ENCODE measurements at regions not wholly inside any gene's neighbourhood (a gene's known extent, or its start where the extent isn't known, plus 50 kb on each side); places are given as distances from the start of the nearest gene placed in this dataset.
A peak's percentile ranks its signal among the peaks of the same experiment; 100 is the strongest.
"Not testable (repeated sequence)": the region's sequence is repeated elsewhere in the genome, so short reads cannot be mapped to it uniquely, and the experiment has no call there.

- no peak overlapping the region for H3K4me3 ChIP-seq (ENCODE audit: insufficient read depth, low read length)
- no peak for TF ChIP-seq CTCF (IDR thresholded peaks at IDR 0.05; ENCODE audit: extremely low read depth, low read depth, low read length)
- no peaks in the 10 kb centered on the region for H3K79me2 ChIP-seq (ENCODE audit: insufficient read depth, low read length)
- no peak for DNase-seq (ENCODE audit: insufficient read length, low spot score, missing footprints)
- H4K20me1 ChIP-seq (ENCODE audit: insufficient read depth, low read length) = no peaks in the 10 kb centered on the region
- no peaks in the 10 kb centered on the region for H3K27me3 ChIP-seq (ENCODE audit: insufficient read depth, low read length)
- no peaks in the 10 kb centered on the region for H3K4me1 ChIP-seq (ENCODE audit: insufficient read depth, low read length)
- H3K9me3 ChIP-seq (ENCODE audit: low read depth, low read length) = peaks cover 3% of the 10 kb centered on the region
- H3K4me2 ChIP-seq (ENCODE audit: insufficient read depth, low read length) = no peak overlapping the region
- H3K36me3 ChIP-seq (ENCODE audit: insufficient read depth, low read length) = no peaks in the 10 kb centered on the region
- no peak overlapping the region for H3K27ac ChIP-seq (ENCODE audit: low read depth, low read length)
- H2AFZ ChIP-seq (ENCODE audit: low read length) = no peak overlapping the region
These were observed 92.6 kb downstream of the KIF26A start for GRCh38 chr14:104230946-104231345.

GRCh38 chr14:104232070-104232484, 93.7 kb downstream of the KIF26A start:
- no peaks in the 10 kb centered on the region for H3K36me3 ChIP-seq (ENCODE audit: insufficient read depth, low read length)
- H3K79me2 ChIP-seq (ENCODE audit: insufficient read depth, low read length) = no peaks in the 10 kb centered on the region
- no peak overlapping the region for H3K4me3 ChIP-seq (ENCODE audit: insufficient read depth, low read length)
- no peak overlapping the region for H3K27ac ChIP-seq (ENCODE audit: low read depth, low read length)
- H3K27me3 ChIP-seq (ENCODE audit: insufficient read depth, low read length) = no peaks in the 10 kb centered on the region
- no peaks in the 10 kb centered on the region for H3K4me1 ChIP-seq (ENCODE audit: insufficient read depth, low read length)
- peaks cover 3% of the 10 kb centered on the region for H3K9me3 ChIP-seq (ENCODE audit: low read depth, low read length)
- no peaks in the 10 kb centered on the region for H4K20me1 ChIP-seq (ENCODE audit: insufficient read depth, low read length)
- TF ChIP-seq CTCF (IDR thresholded peaks at IDR 0.05; ENCODE audit: extremely low read depth, low read depth, low read length) = no peak
- H2AFZ ChIP-seq (ENCODE audit: low read length) = no peak overlapping the region
- DNase-seq (ENCODE audit: insufficient read length, low spot score, missing footprints) = peak; percentile 4
- H3K4me2 ChIP-seq (ENCODE audit: insufficient read depth, low read length) = no peak overlapping the region

GRCh38 chr14:104234007-104234786, 95.8 kb downstream of the KIF26A start:
- not testable (repeated sequence) for H3K79me2 ChIP-seq (ENCODE audit: insufficient read depth, low read length); H3K27ac ChIP-seq (ENCODE audit: low read depth, low read length); DNase-seq (ENCODE audit: insufficient read length, low spot score, missing footprints); H3K4me1 ChIP-seq (ENCODE audit: insufficient read depth, low read length); H2AFZ ChIP-seq (ENCODE audit: low read length); H3K9me3 ChIP-seq (ENCODE audit: low read depth, low read length); H4K20me1 ChIP-seq (ENCODE audit: insufficient read depth, low read length); H3K4me2 ChIP-seq (ENCODE audit: insufficient read depth, low read length); H3K36me3 ChIP-seq (ENCODE audit: insufficient read depth, low read length); H3K4me3 ChIP-seq (ENCODE audit: insufficient read depth, low read length); H3K27me3 ChIP-seq (ENCODE audit: insufficient read depth, low read length)

GRCh38 chr14:104235686-104236085, 97.3 kb downstream of the KIF26A start:
- Histone ChIP-seq H3K27me3 (ENCODE audit: insufficient read depth, low read length) (no peaks in the 10 kb centered on the region), H3K4me2 (ENCODE audit: insufficient read depth, low read length) (no peak overlapping the region), H3K36me3 (ENCODE audit: insufficient read depth, low read length) (no peaks in the 10 kb centered on the region), H2AFZ (ENCODE audit: low read length) (no peak overlapping the region), H3K27ac (ENCODE audit: low read depth, low read length) (no peak overlapping the region), H3K4me1 (ENCODE audit: insufficient read depth, low read length) (no peaks in the 10 kb centered on the region), H3K4me3 (ENCODE audit: insufficient read depth, low read length) (no peak overlapping the region), H3K9me3 (ENCODE audit: low read depth, low read length) (peaks cover 3% of the 10 kb centered on the region), H4K20me1 (ENCODE audit: insufficient read depth, low read length) (no peaks in the 10 kb centered on the region), H3K79me2 (ENCODE audit: insufficient read depth, low read length) (no peaks in the 10 kb centered on the region)
- TF ChIP-seq CTCF (IDR thresholded peaks at IDR 0.05; ENCODE audit: extremely low read depth, low read depth, low read length) = no peak
- DNase-seq (ENCODE audit: insufficient read length, low spot score, missing footprints) = peak; percentile 71
